ENCODE measurements at regions not wholly inside any gene's neighbourhood (a gene's known extent, or its start where the extent isn't known, plus 50 kb on each side); places are given as distances from the start of the nearest gene placed in this dataset.

DNA sequence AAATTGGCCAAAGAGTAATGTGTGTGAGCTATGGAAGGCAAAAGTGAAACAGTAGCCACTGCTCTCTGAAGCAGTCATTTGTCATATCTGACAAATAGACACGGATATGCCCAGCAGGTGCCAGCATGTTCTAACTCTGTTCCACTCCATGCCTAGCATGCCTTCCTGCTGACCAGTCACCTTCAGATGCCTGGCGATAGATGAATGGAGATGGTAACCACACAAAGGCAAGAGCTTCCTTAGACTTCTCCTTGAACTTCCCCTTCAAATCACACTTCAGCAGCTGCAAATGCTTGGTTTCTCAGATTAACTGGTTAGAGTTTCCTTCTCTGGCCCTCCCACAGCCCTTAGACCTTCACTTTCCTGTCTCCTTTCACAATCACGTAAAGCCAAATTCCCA, 429.9 kb downstream of the DAD1 start:
- DNase-seq (ENCODE audit: low read depth), result no peak

DNA sequence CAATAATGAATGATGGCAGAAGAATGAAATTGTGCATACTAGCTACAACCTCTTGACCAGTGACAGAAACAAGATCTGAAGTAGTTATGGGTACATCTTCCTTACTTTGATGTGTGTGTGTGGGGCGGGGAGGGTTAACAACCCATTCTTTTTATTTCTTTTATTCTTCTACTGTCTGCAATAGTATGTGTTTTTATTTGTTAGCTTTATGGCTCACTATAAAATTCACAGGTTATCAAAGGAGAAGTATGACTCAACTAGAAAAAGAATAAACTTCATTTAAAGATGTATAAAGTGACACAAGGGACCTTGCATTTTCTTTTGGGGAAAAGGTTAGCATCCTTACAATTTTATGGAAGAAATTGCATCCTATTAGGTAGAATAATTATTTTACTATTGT, 430.5 kb downstream of the DAD1 start:
- no peak for DNase-seq (ENCODE audit: low read depth)

DNA sequence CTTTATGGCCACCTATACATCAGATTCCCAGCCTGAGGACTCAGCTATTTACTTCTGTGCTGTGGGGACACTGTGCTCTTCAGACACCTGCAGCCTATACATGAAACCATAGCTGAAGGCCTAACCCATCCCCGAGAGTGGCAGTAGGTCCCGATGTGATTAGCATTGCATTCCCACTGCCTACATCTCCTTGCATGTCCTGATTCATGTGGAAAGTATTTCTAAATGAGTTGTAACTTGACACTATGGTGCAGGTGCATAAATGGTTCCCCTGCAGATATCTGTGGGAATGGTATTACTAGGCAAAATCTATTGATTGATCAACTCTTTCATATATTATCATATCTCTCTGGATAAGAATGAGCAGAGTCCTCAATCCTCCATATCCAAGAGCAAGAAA, 433.5 kb downstream of the DAD1 start:
- DNase-seq (ENCODE audit: low read depth), result no peak

DNA sequence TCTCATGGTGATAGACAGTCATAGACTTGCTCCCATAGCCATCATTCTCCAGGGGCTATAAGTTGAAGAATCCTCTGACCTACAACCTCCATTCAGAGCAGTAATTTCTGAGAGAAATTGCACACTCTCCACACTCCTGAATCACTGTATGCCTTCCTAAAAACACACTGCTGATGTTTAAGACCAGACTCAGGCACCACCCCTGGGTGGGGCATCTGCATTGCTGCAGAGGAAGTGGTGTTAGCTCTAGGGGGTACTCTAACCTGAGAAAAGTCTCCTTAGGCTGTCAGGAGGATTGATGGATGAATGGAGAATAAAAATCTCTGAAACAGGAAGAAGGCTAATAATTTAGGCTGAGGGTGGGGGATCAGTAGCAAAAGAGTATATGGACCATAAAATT, 436.1 kb downstream of the DAD1 start:
- no peak for DNase-seq (ENCODE audit: low read depth)

DNA sequence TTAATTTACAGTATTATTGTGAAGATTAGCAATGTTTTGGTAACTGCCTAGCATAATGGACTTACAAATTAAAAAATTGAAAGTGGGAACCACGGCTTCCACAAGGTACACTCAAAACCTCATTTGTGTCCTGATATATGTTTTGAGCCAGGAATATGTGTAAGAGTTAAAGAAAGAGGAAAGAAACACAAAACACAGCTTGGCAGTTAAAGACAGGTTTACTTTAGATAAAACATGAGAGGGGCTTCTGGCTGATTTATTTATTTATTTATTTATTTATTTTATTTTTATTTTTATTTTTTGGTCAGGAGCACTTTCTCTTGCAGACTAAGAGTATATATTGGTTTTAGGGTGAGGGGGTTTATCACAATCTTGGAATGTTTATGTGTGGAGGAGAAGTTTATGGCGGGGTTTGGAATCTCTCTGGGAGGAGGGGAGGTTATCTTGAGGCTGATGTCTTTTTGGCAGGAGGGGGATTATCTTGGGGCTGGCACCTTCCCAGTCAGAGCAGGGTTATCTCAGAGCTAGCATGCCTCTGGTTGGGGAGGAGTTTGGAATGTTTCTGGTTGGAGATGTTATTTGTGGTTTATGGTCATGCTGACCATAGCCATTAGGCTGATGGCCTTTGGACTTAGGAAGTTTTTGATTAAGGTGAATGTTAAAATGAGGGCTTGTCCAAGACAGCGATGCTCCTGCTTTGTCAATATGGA, 436.7 kb downstream of the DAD1 start:
- DNase-seq (ENCODE audit: low read depth), result no peak

DNA sequence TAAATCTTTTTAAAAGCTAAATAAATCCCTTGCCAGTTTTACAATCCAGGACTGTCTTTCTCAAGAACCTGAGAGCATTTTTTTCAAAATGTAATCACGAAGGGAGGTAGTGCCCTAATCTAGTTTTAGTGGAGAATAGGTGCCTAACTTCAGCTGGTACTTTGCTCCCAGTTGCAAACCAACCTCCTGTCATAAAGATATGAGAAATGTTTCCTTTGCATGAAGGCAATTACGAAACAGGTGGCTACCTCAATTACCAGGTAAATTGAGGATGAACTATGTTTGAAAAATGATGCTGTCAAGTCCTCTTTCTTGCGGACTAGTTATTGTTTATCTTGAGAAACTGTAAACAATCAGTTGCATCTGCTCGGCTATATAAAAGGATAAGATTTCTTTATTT, 437.9 kb downstream of the DAD1 start:
- DNase-seq (ENCODE audit: low read depth), result no peak

DNA sequence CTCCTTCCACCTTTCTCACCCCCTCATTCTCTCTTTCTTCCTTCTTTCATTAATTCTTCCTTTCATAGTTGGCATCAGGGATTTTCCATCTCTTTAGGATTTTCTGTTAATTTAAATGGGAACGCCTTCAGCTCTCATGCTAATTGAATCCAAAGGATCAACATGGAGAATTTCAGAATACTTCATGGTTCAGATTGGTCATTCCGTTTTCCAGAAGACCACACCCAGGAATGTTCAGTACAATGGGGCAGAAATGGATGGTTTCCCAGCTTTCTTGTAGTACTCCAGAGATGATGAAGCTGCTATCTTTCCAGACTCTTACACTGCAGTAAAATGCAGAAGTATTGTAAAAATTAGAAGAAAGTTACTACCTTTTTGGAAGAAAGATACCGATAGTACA, 440.0 kb downstream of the DAD1 start:
- DNase-seq (ENCODE audit: low read depth), result no peak

DNA sequence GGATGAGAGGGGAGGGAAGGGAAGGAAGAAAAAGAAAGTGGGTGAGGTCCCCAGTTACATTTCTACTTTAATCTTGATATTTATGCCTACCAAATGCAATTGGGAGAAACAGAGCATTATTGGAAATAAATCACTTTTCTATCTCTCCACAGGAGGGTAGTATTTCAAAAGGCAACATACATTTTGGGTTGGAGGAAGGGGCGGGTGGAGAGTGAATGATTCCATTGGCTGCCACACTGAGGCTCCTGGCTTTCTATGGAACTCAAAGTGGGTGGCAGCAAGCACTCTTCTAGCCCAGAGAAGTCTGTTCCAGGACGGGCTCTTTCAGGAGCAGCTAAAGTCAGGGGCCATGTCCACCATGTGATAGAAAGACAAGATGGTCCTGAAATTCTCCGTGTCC, 441.3 kb downstream of the DAD1 start:
- DNase-seq (ENCODE audit: low read depth), result no peak

DNA sequence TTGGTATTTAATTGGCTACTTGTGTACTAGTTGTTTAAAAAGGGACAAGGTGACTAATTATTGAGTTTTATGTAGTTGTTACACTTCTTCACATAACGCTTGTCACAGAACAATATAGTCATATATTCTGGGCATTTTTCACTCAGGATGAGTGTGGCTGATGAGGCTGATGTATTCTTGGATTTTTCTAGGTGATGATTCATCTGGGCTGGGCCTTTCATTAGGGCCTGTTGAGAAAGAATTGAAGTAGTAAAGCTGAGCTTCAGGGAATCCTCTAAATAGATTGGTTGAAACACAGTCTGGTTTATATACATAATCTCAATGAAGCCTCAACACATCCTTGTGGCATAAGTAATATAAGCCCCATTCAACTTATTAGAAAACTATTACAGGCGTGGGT, 445.7 kb downstream of the DAD1 start:
- no peak for DNase-seq (ENCODE audit: low read depth)

DNA sequence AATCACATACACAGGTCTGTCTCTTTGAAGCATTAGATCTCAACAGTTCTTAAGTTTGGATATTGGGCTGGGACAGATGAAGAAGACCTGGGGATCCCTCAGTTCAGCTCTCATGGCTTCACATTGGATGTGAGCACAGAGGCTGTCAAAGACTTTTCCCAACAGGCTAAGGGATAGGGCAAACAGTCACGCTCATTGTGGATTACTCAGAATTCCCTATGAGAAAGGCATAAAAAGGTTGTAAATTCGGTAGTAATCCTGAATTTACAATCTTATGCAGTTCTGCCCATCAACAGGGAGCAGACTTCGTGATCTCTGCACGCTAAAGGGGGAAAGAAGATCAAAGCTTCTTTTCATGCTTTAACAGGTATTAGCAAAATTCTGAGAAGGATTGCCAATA, 448.4 kb downstream of the DAD1 start:
- no peak for DNase-seq (ENCODE audit: low read depth)

DNA sequence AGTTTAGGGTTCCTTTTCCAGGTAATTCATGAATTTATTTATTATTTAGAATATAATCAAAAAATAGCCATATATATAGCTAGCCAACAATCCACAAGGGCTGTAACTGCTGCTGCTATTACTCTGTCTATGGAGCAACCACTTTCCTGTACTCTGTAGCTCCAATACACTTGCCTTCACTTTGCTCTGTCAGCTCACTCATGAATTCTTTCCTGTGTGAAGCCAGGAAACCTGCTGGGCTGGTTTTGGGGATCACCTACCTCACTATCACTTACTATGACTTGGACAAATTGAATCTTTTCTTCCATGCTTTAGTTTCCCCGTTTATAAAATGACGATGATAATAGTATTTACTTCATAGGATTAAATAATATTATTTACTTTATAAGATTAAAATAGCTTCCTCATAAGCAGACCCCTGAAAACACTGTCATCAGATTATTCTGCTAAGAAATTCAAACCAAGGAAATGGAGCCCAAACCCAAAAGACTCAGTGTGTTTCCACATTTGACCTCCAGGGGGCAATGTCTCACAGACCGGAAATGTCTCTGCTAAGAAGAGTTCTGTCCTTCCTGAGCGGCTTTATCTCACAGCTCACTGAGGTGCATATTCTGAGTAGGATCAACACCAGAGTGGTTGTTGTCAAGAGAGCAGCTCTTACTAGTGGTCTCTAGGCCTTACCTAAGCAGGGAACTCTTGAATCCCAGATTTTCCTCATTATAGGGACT, 457.1 kb downstream of the DAD1 start:
- no peak for DNase-seq (ENCODE audit: low read depth)

DNA sequence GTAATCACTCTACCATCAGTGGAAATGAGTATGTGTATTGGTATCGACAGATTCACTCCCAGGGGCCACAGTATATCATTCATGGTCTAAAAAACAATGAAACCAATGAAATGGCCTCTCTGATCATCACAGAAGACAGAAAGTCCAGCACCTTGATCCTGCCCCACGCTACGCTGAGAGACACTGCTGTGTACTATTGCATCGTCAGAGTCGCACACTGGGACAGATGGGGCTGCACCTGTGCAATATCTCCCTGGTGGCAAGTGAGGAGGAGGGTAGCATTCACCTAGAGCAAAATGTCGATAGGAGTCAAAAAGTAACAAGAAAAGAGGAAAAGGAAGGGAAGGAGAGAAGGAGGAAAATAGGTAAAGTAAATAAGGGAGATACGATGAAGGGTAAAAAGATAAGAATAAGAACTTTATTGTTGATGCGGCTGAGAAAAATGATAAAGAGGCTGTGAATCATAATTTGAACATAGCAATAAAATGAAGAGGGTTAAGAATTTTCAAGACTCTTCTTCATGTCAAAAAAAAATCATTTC, 450.5 kb upstream of the OR4E1 start:
- DNase-seq (ENCODE audit: low read depth), result no peak

DNA sequence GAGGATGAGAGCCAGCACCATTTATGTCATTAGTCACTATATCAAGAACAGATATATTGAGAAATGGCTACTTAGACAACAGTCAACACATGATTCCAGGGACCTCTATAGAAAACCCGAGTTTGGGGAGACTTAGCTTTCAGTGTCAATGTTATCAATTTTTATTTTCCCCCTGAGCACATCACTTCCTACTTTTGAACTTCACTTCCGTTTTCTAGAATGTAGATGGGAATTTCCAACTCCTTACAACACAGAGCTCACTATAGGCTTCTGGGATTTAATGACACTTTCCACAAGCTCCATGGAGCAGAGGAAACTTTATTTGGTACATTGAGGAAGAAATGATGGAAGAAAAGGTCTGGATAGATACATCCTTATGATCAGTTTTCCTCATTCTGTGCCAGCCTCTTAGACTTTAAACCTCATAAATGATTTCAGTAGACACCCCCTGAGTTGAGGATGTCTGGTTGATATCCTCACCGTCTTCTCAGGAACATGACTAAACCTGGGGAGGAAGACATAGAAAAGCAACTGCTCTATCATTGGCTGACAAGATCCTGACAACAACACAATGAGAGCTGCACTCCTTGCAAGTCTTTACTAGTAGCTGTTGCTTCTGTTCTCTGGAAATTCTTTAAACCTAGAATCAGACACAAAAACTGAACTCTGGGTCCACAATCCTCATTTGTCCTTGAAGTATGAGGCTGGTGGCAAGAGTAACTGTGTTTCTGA, 449.4 kb upstream of the OR4E1 start:
- no peak for DNase-seq (ENCODE audit: low read depth)

DNA sequence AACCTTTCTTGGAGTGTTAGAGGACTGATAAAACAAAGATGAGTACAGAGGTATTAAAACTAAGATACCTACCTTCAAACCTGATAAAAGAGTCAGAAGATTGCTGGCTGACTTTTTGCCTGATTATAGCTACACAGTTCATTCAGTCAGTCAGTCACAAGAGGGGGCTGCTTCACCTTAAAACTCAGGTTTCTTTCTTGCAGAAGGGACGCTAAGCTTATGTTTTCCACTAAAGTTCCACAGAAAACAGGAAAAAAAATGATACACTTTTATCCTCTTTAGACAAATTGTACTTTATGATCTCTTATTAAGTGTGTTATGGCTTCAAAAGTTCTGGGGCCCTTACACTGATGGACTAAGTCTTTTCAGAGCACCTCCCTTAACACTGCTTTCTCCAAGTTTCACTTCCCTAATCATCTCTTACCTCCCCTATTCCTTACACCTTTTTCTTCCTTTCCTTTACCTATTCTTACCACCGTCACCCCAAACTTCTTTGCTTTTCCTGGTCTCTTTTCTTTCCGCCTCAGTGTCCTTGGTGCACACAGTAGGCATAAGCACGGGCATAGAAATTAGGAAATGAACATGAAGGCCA, 448.7 kb upstream of the OR4E1 start:
- no peak for DNase-seq (ENCODE audit: low read depth)

DNA sequence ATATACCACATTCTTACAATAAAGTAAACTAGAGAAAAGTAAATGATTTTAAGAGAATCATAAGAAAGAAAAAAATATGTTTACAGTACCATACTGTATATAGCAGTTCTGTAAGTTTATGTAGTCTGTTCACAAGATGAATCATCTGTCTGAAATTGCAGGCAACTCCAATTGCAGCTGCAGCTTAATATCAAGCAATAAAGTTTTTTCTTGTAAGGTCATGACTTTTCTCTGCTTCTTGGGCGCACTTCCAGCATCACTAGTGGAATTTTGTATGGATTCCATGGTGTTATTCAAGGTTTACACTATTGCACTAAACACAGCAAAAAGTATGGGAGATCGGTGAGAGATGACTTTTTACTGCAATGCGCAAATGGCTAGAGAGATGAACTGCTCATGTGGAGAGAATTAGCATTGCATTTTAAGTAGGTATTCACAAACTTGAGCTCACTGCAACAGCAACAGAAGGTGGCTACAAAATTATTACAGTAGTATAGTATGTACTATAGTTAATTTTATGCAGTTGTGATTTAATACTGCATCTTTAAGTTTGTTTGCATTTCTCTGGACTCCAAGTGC, 445.4 kb upstream of the OR4E1 start:
- DNase-seq (ENCODE audit: low read depth), result no peak

DNA sequence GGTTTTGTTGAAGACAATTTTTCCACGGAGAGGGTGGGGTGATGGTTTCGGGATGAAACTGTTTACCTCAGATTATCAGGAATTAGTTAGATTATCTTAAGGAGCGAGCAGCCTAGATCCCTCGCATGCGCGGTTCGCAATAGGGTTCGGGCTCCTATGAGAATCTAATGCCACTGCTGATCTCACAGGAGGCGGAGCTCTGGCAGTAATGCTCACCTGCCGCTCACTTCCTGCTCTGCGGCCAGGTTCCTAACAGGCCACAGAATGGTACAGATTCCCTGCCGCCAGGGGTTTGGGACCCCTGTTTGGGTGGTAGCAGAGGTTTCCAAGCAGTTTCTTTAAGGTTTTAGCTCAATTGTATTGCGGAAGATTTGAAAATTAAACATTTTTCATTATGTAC, 439.8 kb upstream of the OR4E1 start:
- no peak for DNase-seq (ENCODE audit: low read depth)

DNA sequence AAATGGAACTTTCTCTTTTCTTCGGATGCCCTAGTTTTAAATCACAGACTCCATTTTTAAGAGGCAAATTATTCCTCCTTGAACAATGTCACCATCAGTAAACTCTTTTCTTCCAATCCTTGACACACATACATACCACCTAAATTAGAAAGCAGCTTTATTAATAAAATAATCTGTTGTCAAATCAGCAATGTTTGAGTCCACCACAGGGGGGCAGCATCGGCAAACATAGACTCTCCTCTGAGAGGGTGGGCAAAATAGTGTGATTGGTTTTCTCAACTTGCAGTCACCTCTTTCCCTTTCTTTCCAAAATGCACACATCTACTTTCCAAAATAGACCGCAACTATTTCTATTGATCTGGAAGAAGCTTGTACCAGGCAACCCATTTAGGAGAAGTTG, 438.4 kb upstream of the OR4E1 start:
- no peak for DNase-seq (ENCODE audit: low read depth)

DNA sequence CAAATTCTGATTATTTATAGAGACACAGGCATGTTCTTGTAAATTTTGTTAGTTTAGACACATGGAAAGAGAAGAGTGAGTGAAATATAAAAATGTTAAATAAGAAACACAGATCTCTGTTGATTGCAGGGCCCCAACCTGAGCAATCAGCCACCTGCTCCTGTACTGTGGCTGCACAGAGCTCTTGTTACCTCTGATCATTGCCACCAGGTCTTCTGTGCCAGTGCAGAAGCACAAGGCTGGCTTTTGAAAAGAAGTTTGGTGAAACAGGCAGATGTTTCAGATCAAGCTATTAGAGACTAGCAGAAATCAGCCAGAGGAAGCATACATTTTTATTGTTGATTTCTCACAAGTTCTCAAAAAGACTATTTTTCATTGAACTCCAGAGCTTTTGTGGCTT, 434.1 kb upstream of the OR4E1 start:
- DNase-seq (ENCODE audit: low read depth), result no peak

DNA sequence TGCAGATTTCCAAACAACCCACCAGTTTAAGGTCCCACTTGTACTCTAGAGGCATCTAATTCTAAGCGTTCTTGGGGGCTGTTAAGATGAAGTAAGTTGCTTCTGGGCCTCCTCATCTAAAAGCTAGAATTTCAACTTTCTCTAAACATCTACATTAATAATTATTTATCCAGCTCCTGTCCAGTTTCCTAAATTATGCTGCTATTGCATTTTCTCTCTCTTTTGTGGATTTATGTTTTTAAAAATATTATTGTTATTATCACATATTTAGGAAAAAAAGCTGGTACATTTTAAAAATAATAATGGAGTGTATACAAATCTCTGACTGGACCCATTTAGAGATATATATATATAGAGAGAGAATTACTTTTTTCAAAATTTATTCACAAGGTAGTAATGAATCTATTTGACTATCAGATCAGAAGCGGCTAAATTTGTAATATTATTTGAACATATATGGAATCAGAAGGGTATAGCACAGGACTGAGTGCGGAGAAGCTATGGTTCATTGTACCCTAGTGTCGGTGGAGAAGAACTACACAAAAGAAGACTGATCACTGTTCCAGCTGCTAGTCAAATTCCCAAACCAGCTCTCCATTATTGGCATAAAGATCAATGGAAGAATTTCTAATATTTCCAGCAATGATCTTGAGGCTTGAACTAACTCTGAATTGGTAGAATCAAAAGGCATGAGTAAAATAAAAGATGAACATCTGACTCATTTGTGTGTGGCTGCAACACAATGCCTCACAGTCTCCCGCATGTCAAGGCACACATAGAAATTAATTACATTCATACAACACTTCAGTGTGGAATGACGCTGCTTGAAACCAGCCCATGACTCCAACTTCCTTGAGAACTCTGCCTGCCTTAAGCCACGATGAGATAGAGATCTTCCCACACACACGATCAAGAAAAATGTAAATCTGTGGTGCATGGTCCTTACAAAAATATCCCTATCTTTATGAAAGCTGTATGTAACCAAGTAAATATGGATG, 433.4 kb upstream of the OR4E1 start:
- DNase-seq (ENCODE audit: low read depth), result no peak

DNA sequence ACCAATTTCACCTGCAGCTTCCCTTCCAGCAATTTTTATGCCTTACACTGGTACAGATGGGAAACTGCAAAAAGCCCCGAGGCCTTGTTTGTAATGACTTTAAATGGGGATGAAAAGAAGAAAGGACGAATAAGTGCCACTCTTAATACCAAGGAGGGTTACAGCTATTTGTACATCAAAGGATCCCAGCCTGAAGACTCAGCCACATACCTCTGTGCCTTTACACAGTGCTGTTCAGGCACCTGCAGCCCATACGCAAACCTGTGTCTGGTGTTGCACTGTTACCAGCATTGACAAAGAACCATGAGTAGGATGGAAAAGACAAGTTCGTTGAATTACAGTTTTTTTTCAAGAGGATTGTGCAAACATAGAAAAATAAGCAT, 432.0 kb upstream of the OR4E1 start:
- DNase-seq (ENCODE audit: low read depth), result no peak
